Heart left ventricle (tissue), 16 donors: ENCODE measurements at regions not wholly inside any gene's neighbourhood (a gene's known extent, or its start where the extent isn't known, plus 50 kb on each side); places are given as distances from the start of the nearest gene placed in this dataset.
"Not testable (repeated sequence)": the region's sequence is repeated elsewhere in the genome, so short reads cannot be mapped to it uniquely, and the experiment has no call there.

Source experiments
- ATAC-seq, 4 donors: fragments of 200-7000 bp; cut with Tn5 transposase; one replicate each; pipeline ENCODE4 v1.9.1; 2020 to 2022; ENCODE audit warnings: moderate library complexity in 4 of 4, mild to moderate bottlenecking in 3 of 4, moderate number of reproducible peaks in 1 of 4
- DNase-seq, 5 donors: peaks; one replicate each; pipeline ENCODE4 v3.0.0-alpha.2; 2020
- H3K27ac ChIP-seq, 12 donors: fragments of 200-600 bp; sonication (generic) in 4 of 12; one replicate each; pipeline versions ENCODE4 v1.5.0 to v1.8.0; 2016 to 2022; ENCODE audit warnings: mild to moderate bottlenecking in 2 of 12
- H3K27me3 ChIP-seq, 9 donors: fragments of 200-600 bp; sonication (generic) in 2 of 9; one replicate each; pipeline versions ENCODE4 v1.5.1 to v1.8.0; 2016 to 2022; ENCODE audit warnings: mild to moderate bottlenecking in 3 of 9
- H3K36me3 ChIP-seq, 9 donors: fragments of 200-600 bp; sonication (generic) in 2 of 9; one replicate each; pipeline versions ENCODE4 v1.5.0 to v1.8.0; 2018 to 2022; ENCODE audit warnings: mild to moderate bottlenecking in 2 of 9
- H3K4me1 ChIP-seq, 12 donors: fragments of 200-600 bp; sonication (generic) in 4 of 12; one replicate each; pipeline versions ENCODE4 v1.5.0 to v1.8.0; 2016 to 2022; ENCODE audit warnings: mild to moderate bottlenecking in 3 of 12
- H3K4me3 ChIP-seq, 12 donors: fragments of 200-600 bp; sonication (generic) in 4 of 12; one replicate each; pipeline versions ENCODE4 v1.5.0 to v1.8.0; 2017 to 2022; ENCODE audit warnings: mild to moderate bottlenecking in 9 of 12, moderate library complexity in 4 of 12
- H3K9me3 ChIP-seq, 12 donors: fragments of 200-600 bp; sonication (generic) in 4 of 12; one replicate each; pipeline versions ENCODE4 v1.5.0 to v1.8.0; 2016 to 2022; ENCODE audit warnings: mild to moderate bottlenecking in 1 of 12
- CTCF ChIP-seq, 12 donors: fragments of 200-600 bp; sonication (generic) in 4 of 12; IDR thresholded peaks; one replicate each; pipeline versions ENCODE4 v1.5.0 to v1.8.0; 2018 to 2022; ENCODE audit warnings: antibody characterized with exemption in 12 of 12, mild to moderate bottlenecking in 5 of 12
- POLR2A ChIP-seq, 2 donors: fragments of 450-650 bp; IDR thresholded peaks; one replicate each; pipeline ENCODE4 v1.6.1; 2017; ENCODE audit warnings: antibody characterized with exemption in 2 of 2, mild to moderate bottlenecking in 2 of 2, moderate library complexity in 2 of 2
- WGBS, 4 donors: extraction: QIAGEN DNeasy Blood & Tissue Kit in 2 of 4; methylation state at CpG; one replicate each; pipeline versions ENCODE4 v1.1.5 to v1.1.7; 2013 to 2018; 5-methylcytosine and 5-hydroxymethylcytosine counted together
- intact Hi-C, 10 donors: fragments of 100-400 bp; cut with DNase I; formaldehyde crosslinking; loops; one replicate each; pipeline versions ENCODE4 v1.11.1 to v1.14.2; 2022
- donor health status: ischemic (EF 13 %, LVEDD 7.1; RV severe dilation, severe dysfunction).
- donor health status: healthy with polysubstance abuse.
- donor health status: DM: no; HTN: yes; CAD: no.
- donor health status: DM: no; HTN: no; CAD: no.
- donor health status: ischemic (EF 25% LVEDD 6.9; RV normal size, moderate dysfunction).
- donor health status: ischemic (EF 25% LVEDD 5.7; RV mildly dilated, moderate dysfunction).
- donor health status: healthy.
- donor health status: DM: yes; HTN: yes; CAD: no.
- donor health status: ischemic (EF 35%, LVEDD 5.7; RV mildly dilated, moderate dysfunction).
- donor health status: nonischemic (EF 11% LVEDD 7.7; RV severe dilation, severe dysfunction).
- donor health status: DM: yes; HTN: yes; CAD: no.
- donor health status: PGD.
- donor health status: ischemic (EF 29% LVEDD 5.4; RV normal size, mild dysfunction).
- donor health status: nonischemic (EF 23%, LVEDD 6.1; RV moderate dilation, normal function).

- Histone ChIP-seq H3K27me3 (no peaks in the 10 kb centered on the region), H3K27ac (no peak overlapping the region), H3K4me1 (no peaks in the 10 kb centered on the region), H3K4me3 (no peak overlapping the region), H3K9me3 (peaks cover 0 to 4% (median 0%) of the 10 kb centered on the region in 12 donors), H3K36me3 (no peaks in the 10 kb centered on the region)
- no peak for ATAC-seq
- intact Hi-C loops: no loop called here
- DNase-seq: no peak
- WGBS, 4 donors: 51 to 68% (median 63%) methylated on average over 2 of the region's 2 CpGs
- TF ChIP-seq POLR2A (IDR thresholded peaks at IDR 0.05): no peak
- no peak for TF ChIP-seq CTCF (IDR thresholded peaks at IDR 0.05)
These were observed 143.2 kb upstream of the DCAF8L1 start for GRCh38 chrX:28124416-28124815.

DNA sequence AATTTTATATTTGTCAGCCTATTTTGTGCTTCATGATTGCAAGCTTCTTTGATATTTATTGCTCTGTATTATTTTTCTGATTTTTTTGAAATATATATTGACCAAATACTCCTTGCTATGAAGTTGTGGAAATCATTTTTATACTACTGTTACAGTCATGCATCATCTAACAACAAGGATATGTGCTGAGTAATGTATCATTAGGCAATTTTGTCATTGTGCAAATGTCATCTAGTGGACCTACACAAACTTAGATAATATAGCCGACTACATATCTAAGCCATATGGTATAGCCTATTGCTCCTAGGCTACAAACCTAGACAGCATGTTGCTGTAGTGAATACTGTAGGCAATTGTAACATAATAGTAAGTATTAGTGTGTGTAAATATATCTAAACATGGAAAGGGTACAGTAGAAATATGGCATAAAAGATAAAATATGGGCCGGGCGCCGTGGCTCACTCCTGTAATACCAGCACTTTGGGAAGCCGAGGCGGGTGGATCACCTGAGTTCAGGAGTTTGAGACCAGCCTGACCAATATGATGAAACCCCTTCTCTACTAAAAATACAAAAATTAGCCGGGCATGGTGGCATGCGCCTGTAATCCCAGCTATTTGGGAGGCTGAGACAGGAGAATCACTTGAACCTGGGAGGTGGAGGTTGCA lies 139.5 kb upstream of the DCAF8L1 start:
- H3K4me1 ChIP-seq, ATAC-seq, H3K4me3 ChIP-seq, H3K9me3 ChIP-seq, H3K27me3 ChIP-seq, H3K36me3 ChIP-seq, H3K27ac ChIP-seq, DNase-seq, intact Hi-C loops: not testable (repeated sequence)
- 84 to 98% (median 91%) methylated on average over 8 of the region's 8 CpGs for WGBS, 4 donors

GRCh38 chrX:28120072-28120471 lies 138.8 kb upstream of the DCAF8L1 start:
- Histone ChIP-seq H3K9me3 (no peaks in the 10 kb centered on the region), H3K27me3 (no peaks in the 10 kb centered on the region), H3K36me3 (no peaks in the 10 kb centered on the region), H3K4me3 (no peak overlapping the region), H3K4me1 (no peaks in the 10 kb centered on the region), H3K27ac (no peak overlapping the region)
- no peak for TF ChIP-seq POLR2A (IDR thresholded peaks at IDR 0.05)
- DNase-seq: no peak
- no peak for ATAC-seq
- intact Hi-C loops: no loop called here
- WGBS, 4 donors: 48 to 81% (median 67%) methylated on average over 4 of the region's 4 CpGs

DNA sequence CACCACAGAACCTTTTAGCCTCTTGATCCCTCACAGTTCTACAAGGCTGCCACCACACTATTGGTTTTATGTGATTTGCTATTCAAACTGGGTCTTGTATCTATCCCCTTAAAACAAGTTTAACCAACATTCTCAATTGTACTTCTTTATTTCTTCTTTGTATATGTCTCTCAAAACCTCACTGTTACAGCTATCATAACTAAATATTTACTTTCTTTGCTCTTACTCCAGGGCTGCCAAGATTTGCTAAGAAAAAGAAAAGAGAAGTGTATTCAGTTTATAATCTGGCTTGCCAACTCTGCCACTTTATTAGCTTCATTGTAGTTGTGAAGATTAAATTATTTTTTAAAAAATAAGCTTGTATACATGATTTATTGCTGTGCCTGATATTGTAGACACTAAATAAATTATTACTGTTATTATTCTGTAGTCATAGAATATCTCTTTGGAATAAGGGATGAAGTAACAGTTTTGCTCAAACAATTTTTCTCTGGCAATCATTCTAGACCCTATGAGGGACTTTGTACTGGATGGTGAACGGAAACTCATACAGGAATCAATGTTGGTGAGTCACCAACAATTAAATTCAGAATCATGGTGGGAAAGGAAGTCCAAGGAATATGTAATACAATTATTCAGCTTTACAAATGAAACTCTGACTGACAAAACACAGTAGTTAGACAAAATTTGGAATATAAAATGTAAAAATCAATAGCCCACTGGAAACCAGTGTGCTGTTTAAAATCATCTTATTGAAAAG lies 127.1 kb upstream of the DCAF8L1 start:
- intact Hi-C loops: no loop called here
- no peaks in the 10 kb centered on the region for H3K4me1 ChIP-seq

More for the DNA sequence above, 127.1 kb upstream of the DCAF8L1 start:
- Histone ChIP-seq H3K36me3 (no peaks in the 10 kb centered on the region), H3K4me3 (no peak overlapping the region), H3K27me3 (no peaks in the 10 kb centered on the region), H3K9me3 (no peaks in the 10 kb centered on the region), H3K27ac (no peak overlapping the region)
- TF ChIP-seq POLR2A (IDR thresholded peaks at IDR 0.05): no peak
- no peak for TF ChIP-seq CTCF (IDR thresholded peaks at IDR 0.05)
- WGBS, 4 donors: 33 to 68% (median 51%) methylated on average over 1 of the region's 1 CpG
- no peak for ATAC-seq
- no peak for DNase-seq
